Right lobe of liver (tissue), 4 donors: ENCODE measurements at regions not wholly inside any gene's neighbourhood (a gene's known extent, or its start where the extent isn't known, plus 50 kb on each side); places are given as distances from the start of the nearest gene placed in this dataset.

Experiments used
- CTCF ChIP-seq, 4 donors: fragments of 200-600 bp in 3 of 4; fragments of 450-650 bp in 1 of 4; IDR thresholded peaks; one replicate each; pipeline versions ENCODE4 v1.5.1 to v1.8.0; 2016 to 2022; ENCODE audit warnings: antibody characterized with exemption in 4 of 4, mild to moderate bottlenecking in 2 of 4
- POLR2A ChIP-seq: fragments of 450-650 bp; IDR thresholded peaks from one replicate; pipeline ENCODE4 v1.6.1; 2017; ENCODE audit warnings: antibody characterized with exemption, mild to moderate bottlenecking
- donor health status: DM: no; HTN: no; CAD: no.
- donor health status: DM: no; HTN: no; CAD: no.
- donor health status: DM: no; HTN: yes; CAD: no.

DNA sequence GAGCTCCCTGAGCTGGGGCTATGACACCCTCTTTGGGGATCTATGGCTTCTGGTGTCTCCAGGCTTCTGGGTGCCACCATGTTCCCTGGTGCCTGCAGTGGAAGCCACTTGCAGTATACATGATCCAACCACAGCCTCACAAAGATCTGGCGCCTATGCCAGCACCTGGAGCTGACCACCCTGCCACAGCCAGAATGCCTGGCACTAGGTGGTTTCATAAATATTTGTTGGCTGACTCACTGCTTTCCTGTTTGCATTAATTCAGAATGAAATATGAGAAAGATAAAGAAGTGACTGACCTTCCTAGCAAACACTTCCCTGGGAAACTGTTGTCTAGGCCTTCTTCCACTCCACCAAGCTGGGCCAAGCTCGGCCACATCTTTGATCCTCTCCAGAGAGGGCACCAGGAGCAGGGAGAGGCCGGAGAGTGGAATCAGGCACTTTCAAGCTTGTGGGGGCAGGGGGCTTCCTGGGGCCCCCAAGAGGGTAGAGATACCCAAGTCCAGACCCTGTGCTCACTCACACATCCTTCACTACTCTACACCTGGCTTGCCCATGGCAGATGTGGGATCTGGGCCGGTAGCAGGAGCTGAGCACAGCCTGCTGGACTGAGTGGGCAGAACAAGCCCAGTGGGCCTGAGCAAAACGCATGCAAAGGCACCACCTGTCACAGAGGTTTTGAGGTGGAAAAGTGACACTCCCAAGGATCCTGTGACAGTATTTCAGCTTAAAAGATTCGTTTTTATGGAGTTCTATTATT, 565.7 kb downstream of the SLC4A3 start:
- TF ChIP-seq CTCF (IDR thresholded peaks at IDR 0.05) (no peak), POLR2A (no peak)
